Ishikawa (cell line): ENCODE measurements at regions not wholly inside any gene's neighbourhood (a gene's known extent, or its start where the extent isn't known, plus 50 kb on each side); places are given as distances from the start of the nearest gene placed in this dataset.

ENCODE experiments used
- MAX ChIP-seq: IDR thresholded peaks from 2 replicates; pipeline ENCODE4 v1.6.1; 2012
- RAD21 ChIP-seq: IDR thresholded peaks from 2 replicates; pipeline ENCODE4 v1.6.1; 2012; ENCODE audit warnings: low read depth
- REST ChIP-seq: IDR thresholded peaks from 2 replicates; pipeline ENCODE4 v1.6.1; 2012; ENCODE audit warnings: low read depth, mild to moderate bottlenecking
- TEAD4 ChIP-seq: IDR thresholded peaks from 2 replicates; pipeline ENCODE4 v1.6.1; 2012
- YY1 ChIP-seq: IDR thresholded peaks from 2 replicates; pipeline ENCODE4 v1.6.1; 2012; ENCODE audit warnings: low read depth

GRCh38 chr7:136045992-136046391 lies 68.8 kb upstream of the MTPN start:
- no peak for TF ChIP-seq TEAD4
- TF ChIP-seq RAD21: no peak
- no peak for TF ChIP-seq MAX
- no peak for TF ChIP-seq REST
- no peak for TF ChIP-seq YY1
